B cell (primary cell): ENCODE measurements at regions not wholly inside any gene's neighbourhood (a gene's known extent, or its start where the extent isn't known, plus 50 kb on each side); places are given as distances from the start of the nearest gene placed in this dataset.

Experiments used
- EZH2 ChIP-seq: IDR thresholded peaks from 2 replicates; pipeline ENCODE4 v1.6.1; 2012; ENCODE audit warnings: borderline replicate concordance, low read depth, mild to moderate bottlenecking, moderate library complexity, low read length; ENCODE audit not compliant: insufficient read depth, poor library complexity, severe bottlenecking
- TF ChIP-seq, protein P1 (sequence below): fragments of 200-600 bp; IDR thresholded peaks from one replicate; pipeline ENCODE4 v1.8.0; 2022; ENCODE audit warnings: antibody characterized with exemption, mild to moderate bottlenecking

DNA sequence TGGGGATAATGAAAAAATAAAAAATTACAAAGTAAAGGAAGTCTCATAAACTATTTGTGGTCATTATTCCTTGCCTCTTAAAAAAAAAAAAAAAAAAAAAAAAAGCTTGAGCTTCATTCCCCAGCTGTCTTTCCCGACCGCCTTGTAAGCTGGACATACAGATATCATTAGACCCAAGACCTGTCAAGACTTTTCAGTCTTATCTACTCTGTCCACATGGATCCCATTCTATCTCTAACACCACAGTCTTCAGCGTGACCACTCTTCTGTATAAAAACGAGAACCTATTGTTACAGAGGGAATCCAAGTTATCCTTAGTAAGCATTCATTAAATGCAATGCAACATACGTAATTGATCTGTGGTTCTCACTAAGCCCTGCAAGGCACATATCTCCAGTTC lies 423.5 kb downstream of the MEI4 start:
- TF ChIP-seq EZH2: no peak
- TF ChIP-seq, protein P1, sequence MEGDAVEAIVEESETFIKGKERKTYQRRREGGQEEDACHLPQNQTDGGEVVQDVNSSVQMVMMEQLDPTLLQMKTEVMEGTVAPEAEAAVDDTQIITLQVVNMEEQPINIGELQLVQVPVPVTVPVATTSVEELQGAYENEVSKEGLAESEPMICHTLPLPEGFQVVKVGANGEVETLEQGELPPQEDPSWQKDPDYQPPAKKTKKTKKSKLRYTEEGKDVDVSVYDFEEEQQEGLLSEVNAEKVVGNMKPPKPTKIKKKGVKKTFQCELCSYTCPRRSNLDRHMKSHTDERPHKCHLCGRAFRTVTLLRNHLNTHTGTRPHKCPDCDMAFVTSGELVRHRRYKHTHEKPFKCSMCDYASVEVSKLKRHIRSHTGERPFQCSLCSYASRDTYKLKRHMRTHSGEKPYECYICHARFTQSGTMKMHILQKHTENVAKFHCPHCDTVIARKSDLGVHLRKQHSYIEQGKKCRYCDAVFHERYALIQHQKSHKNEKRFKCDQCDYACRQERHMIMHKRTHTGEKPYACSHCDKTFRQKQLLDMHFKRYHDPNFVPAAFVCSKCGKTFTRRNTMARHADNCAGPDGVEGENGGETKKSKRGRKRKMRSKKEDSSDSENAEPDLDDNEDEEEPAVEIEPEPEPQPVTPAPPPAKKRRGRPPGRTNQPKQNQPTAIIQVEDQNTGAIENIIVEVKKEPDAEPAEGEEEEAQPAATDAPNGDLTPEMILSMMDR: no peak
